ENCODE measurements at regions not wholly inside any gene's neighbourhood (a gene's known extent, or its start where the extent isn't known, plus 50 kb on each side); places are given as distances from the start of the nearest gene placed in this dataset.

- TF ChIP-seq CTCF (IDR thresholded peaks at IDR 0.05 in 4 of 5, conservative IDR thresholded peaks at IDR 0.05 in 1 of 5) (no peak), POLR2A (IDR thresholded peaks at IDR 0.05) (no peak)
These were observed 2604.0 kb downstream of the PCDH9 start for GRCh38 chr13:64626105-64626504.

Data from gastrocnemius medialis (tissue), 4 donors.